Uterus (tissue), 2 donors: ENCODE measurements at regions not wholly inside any gene's neighbourhood (a gene's known extent, or its start where the extent isn't known, plus 50 kb on each side); places are given as distances from the start of the nearest gene placed in this dataset.

Experiments
- CTCF ChIP-seq, 4 experiments: fragments of 200-600 bp in 2 of 4; fragments of 450-650 bp in 2 of 4; sonication (generic) in 2 of 4; IDR thresholded peaks; one replicate each; pipeline ENCODE4 v1.5.1; 2016 to 2019; ENCODE audit warnings: antibody characterized with exemption in 4 of 4, mild to moderate bottlenecking in 2 of 4, moderate library complexity in 1 of 4
- POLR2A ChIP-seq, 2 donors: fragments of 450-650 bp; IDR thresholded peaks; one replicate each; pipeline ENCODE4 v1.6.1; 2016; ENCODE audit warnings: antibody characterized with exemption in 2 of 2, mild to moderate bottlenecking in 1 of 2, moderate library complexity in 1 of 2

GRCh38 chr4:181592221-181592745, 650.9 kb upstream of the TENM3 start:
- TF ChIP-seq CTCF (IDR thresholded peaks at IDR 0.05) (no peak), POLR2A (IDR thresholded peaks at IDR 0.05) (no peak)
